SKM-1 (cell line): ENCODE measurements at regions not wholly inside any gene's neighbourhood (a gene's known extent, or its start where the extent isn't known, plus 50 kb on each side); places are given as distances from the start of the nearest gene placed in this dataset.

Experiments
- DNase-seq: peaks from one replicate; lab custom pipeline; 2025; ENCODE audit not compliant: unreplicated experiment; lab: John Stamatoyannopoulos, UW

- DNase-seq, result no peak
Observed at GRCh38 chr12:58455136-58455535, 465.2 kb downstream of the LRIG3 start.

GRCh38 chr12:58458102-58458501 lies 462.2 kb downstream of the LRIG3 start:
- no peak for DNase-seq

GRCh38 chr12:58459191-58459590 lies 461.1 kb downstream of the LRIG3 start:
- DNase-seq, result no peak

- DNase-seq, result no peak
Observed at GRCh38 chr12:58463051-58463450, 457.3 kb downstream of the LRIG3 start.

GRCh38 chr12:58465418-58465817 lies 454.9 kb downstream of the LRIG3 start:
- no peak for DNase-seq

GRCh38 chr12:58470266-58471010 lies 449.9 kb downstream of the LRIG3 start:
- DNase-seq, result no peak

GRCh38 chr12:58479401-58479800 lies 440.9 kb downstream of the LRIG3 start:
- DNase-seq, result no peak

- no peak for DNase-seq
Observed at GRCh38 chr12:58481811-58482210, 438.5 kb downstream of the LRIG3 start.

GRCh38 chr12:58487255-58487654 lies 433.0 kb downstream of the LRIG3 start:
- DNase-seq, result no peak

- no peak for DNase-seq
Observed at GRCh38 chr12:58487678-58488161, 432.6 kb downstream of the LRIG3 start.

- no peak for DNase-seq
Observed at GRCh38 chr12:58489394-58489793, 430.9 kb downstream of the LRIG3 start.

- no peak for DNase-seq
Observed at GRCh38 chr12:58491306-58491705, 429.0 kb downstream of the LRIG3 start.

GRCh38 chr12:58496411-58497190 lies 423.7 kb downstream of the LRIG3 start:
- no peak for DNase-seq

GRCh38 chr12:58500399-58500798 lies 419.9 kb downstream of the LRIG3 start:
- DNase-seq, result no peak

- no peak for DNase-seq
Observed at GRCh38 chr12:58502226-58502625, 418.1 kb downstream of the LRIG3 start.

- no peak for DNase-seq
Observed at GRCh38 chr12:58502841-58503240, 417.5 kb downstream of the LRIG3 start.

GRCh38 chr12:58503731-58504130 lies 416.6 kb downstream of the LRIG3 start:
- no peak for DNase-seq

- no peak for DNase-seq
Observed at GRCh38 chr12:58504143-58504938, 416.0 kb downstream of the LRIG3 start.

GRCh38 chr12:58509116-58509885 lies 411.0 kb downstream of the LRIG3 start:
- no peak for DNase-seq

- DNase-seq, result no peak
Observed at GRCh38 chr12:58513301-58513834, 406.9 kb downstream of the LRIG3 start.
